ENCODE measurements at regions not wholly inside any gene's neighbourhood (a gene's known extent, or its start where the extent isn't known, plus 50 kb on each side); places are given as distances from the start of the nearest gene placed in this dataset.

DNA sequence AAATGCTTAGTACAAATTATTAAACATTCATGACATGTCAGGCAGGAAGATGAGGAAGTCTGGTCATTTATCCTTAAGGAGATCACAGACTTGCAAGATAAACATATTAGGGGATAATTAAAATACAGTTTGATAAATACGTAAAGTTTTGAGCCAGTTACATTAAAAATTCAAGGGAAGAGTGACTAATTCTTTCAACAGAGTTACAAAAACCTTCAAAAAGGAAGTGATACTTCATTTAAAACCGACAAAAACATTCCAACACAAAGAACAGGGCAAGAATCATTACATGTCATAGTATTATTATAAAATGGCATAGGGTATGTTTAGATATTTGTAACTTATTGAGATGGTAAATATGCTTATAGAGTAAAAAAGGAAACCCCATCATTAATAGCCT is 636.0 kb downstream of the NR4A2 start:
- TF ChIP-seq, protein P1, sequence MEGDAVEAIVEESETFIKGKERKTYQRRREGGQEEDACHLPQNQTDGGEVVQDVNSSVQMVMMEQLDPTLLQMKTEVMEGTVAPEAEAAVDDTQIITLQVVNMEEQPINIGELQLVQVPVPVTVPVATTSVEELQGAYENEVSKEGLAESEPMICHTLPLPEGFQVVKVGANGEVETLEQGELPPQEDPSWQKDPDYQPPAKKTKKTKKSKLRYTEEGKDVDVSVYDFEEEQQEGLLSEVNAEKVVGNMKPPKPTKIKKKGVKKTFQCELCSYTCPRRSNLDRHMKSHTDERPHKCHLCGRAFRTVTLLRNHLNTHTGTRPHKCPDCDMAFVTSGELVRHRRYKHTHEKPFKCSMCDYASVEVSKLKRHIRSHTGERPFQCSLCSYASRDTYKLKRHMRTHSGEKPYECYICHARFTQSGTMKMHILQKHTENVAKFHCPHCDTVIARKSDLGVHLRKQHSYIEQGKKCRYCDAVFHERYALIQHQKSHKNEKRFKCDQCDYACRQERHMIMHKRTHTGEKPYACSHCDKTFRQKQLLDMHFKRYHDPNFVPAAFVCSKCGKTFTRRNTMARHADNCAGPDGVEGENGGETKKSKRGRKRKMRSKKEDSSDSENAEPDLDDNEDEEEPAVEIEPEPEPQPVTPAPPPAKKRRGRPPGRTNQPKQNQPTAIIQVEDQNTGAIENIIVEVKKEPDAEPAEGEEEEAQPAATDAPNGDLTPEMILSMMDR (IDR thresholded peaks at IDR 0.05; ENCODE audit: unreplicated experiment): no peak
- Mint-ChIP-seq H3K36me3 (no peaks in the 10 kb centered on the region), H3K27ac (no peak overlapping the region), H3K9me3 (peaks cover 3% of the 10 kb centered on the region), H3K27me3 (ENCODE audit: low read depth) (peaks cover 7% of the 10 kb centered on the region), H3K4me1 (no peaks in the 10 kb centered on the region), H3K4me3 (no peak overlapping the region)
- no peak for DNase-seq (ENCODE audit: low spot score in 2 of 2, unreplicated experiment in 2 of 2)

DNA sequence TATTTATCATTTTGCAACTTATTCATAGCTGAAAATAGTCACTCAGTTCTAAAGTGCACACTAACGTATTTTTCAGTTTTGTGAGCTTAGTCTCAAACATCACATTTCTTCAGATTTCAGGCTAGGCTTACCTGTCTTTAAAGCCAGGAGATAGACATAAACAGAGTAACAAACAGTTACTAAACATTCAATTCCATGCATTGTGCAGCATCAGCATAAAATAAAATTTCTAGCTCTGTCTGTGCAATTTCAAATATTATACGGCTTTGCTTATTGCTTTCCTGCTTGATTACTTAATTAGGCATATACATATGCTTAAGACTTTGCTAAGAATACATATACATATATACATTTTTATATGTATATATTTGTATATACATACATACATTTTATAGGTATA is 637.0 kb downstream of the NR4A2 start:
- H3K27me3 Mint-ChIP-seq (ENCODE audit: low read depth): peaks cover 10% of the 10 kb centered on the region
- no peak overlapping the region for H3K4me3 Mint-ChIP-seq
- no peaks in the 10 kb centered on the region for H3K36me3 Mint-ChIP-seq
- DNase-seq (ENCODE audit: low spot score in 2 of 2, unreplicated experiment in 2 of 2): no peak
- H3K4me1 Mint-ChIP-seq: no peaks in the 10 kb centered on the region
- TF ChIP-seq, protein P1 (IDR thresholded peaks at IDR 0.05; ENCODE audit: unreplicated experiment): no peak
- peaks cover 3% of the 10 kb centered on the region for H3K9me3 Mint-ChIP-seq
- no peak overlapping the region for H3K27ac Mint-ChIP-seq

DNA sequence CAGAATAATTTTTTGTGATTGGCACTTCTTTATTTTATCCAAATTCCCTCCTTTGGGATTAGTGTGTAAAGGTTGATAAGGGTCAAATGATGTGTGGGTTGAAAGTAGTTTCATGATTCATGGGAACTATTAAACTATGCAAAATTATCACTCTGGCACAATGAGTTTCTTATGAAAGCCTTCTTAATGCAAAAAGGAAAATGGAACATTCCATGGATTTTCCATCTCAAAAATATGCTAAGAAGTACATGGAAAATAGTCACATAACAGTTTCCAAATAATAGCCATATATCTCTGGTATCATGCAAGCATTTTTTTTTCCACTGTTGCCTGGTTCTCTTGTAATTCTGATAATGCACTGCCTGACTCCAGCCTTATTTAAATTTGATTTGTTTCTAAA is 639.7 kb downstream of the NR4A2 start:
- H3K4me3 Mint-ChIP-seq: no peak overlapping the region
- no peaks in the 10 kb centered on the region for H3K4me1 Mint-ChIP-seq
- no peak overlapping the region for H3K27ac Mint-ChIP-seq
- peaks cover 12% of the 10 kb centered on the region for H3K27me3 Mint-ChIP-seq (ENCODE audit: low read depth)
- TF ChIP-seq, protein P1 (IDR thresholded peaks at IDR 0.05; ENCODE audit: unreplicated experiment): no peak
- no peak for DNase-seq (ENCODE audit: low spot score in 2 of 2, unreplicated experiment in 2 of 2)
- H3K9me3 Mint-ChIP-seq: peaks cover 3% of the 10 kb centered on the region
- H3K36me3 Mint-ChIP-seq: no peaks in the 10 kb centered on the region

DNA sequence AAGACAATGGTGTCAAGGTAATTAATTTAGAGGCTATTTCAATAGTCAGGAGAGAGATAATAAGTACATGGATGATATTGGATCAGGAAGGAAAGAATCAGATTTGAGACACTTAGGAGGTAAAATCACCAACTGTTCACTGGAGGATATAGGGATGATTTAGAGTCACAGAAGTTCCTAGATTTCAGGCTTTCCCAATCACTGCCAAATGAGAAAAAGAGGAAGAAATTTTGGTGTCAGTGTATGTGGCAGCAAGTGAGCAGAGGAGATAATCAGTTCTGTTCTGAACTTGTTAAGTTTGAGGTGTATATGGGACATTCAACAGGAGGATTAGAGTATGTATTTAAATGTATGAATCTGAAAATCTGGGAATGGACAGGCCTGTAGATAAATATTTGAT is 640.4 kb downstream of the NR4A2 start:
- Mint-ChIP-seq H3K9me3 (no peaks in the 10 kb centered on the region), H3K4me1 (no peaks in the 10 kb centered on the region), H3K27me3 (ENCODE audit: low read depth) (peaks cover 12% of the 10 kb centered on the region), H3K27ac (no peak overlapping the region), H3K4me3 (no peak overlapping the region), H3K36me3 (no peaks in the 10 kb centered on the region)
- TF ChIP-seq, protein P1 (IDR thresholded peaks at IDR 0.05; ENCODE audit: unreplicated experiment): no peak
- no peak for DNase-seq (ENCODE audit: low spot score in 2 of 2, unreplicated experiment in 2 of 2)

DNA sequence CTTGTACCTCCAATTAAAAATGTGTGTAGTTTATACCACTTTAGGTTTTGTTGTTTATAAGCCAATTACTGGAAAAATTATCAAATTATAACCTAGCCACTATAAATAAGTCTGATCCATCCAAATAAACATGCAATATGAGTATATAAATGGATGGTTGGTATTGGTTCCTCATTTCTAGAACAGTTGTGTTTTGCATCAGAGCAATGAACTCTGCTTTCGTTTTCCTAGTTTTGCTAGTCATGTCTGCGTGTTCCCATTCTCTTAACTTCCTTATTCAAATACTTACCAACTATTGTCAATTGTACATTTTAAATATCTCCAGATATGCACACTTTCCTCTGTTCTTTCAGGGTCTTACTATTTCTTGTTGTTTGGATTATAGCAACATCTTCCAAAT is 641.7 kb downstream of the NR4A2 start:
- Mint-ChIP-seq H3K36me3 (no peaks in the 10 kb centered on the region), H3K27me3 (ENCODE audit: low read depth) (peaks cover 12% of the 10 kb centered on the region), H3K4me3 (no peak overlapping the region), H3K9me3 (no peaks in the 10 kb centered on the region), H3K27ac (no peak overlapping the region), H3K4me1 (no peaks in the 10 kb centered on the region)
- TF ChIP-seq, protein P1 (IDR thresholded peaks at IDR 0.05; ENCODE audit: unreplicated experiment): no peak
- DNase-seq (ENCODE audit: low spot score in 2 of 2, unreplicated experiment in 2 of 2): no peak

DNA sequence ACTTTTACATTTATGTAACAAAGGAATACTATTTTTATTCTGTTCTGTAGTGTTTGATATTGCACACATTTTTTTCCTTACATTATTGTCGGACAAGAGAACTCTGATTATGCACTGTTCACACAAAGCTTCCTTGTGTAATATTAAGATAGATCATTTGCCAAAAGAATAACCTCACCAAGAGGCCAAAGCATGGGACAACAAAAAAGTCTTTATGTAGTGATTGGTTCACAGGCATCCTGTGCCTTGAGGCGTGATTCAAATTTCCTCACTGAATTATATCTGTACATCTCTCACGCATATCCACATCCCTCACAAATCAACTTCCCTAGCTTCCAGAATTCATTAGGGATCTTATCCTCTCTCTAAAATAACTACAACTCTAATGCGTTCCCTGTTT is 642.7 kb downstream of the NR4A2 start:
- H3K4me3 Mint-ChIP-seq: no peak overlapping the region

More for the DNA sequence above, 642.7 kb downstream of the NR4A2 start:
- Mint-ChIP-seq H3K36me3 (no peaks in the 10 kb centered on the region), H3K27ac (no peak overlapping the region), H3K4me1 (no peaks in the 10 kb centered on the region), H3K9me3 (no peaks in the 10 kb centered on the region), H3K27me3 (ENCODE audit: low read depth) (peaks cover 12% of the 10 kb centered on the region)
- DNase-seq (ENCODE audit: low spot score in 2 of 2, unreplicated experiment in 2 of 2): no peak
- TF ChIP-seq, protein P1 (IDR thresholded peaks at IDR 0.05; ENCODE audit: unreplicated experiment): no peak

Measured in mesothelial cell of epicardium (in vitro differentiated cells).